HCT116 (cell line): ENCODE measurements at regions not wholly inside any gene's neighbourhood (a gene's known extent, or its start where the extent isn't known, plus 50 kb on each side); places are given as distances from the start of the nearest gene placed in this dataset.

Source experiments
- ATAC-seq: fragments of 200-7000 bp; cut with Tn5 transposase; 2 replicates; pipeline ENCODE4 v1.9.1; 2020; ENCODE audit warnings: mild to moderate bottlenecking, moderate library complexity
- BruUV-seq: library from RNA; stranded (reverse); fragments of 400-500 nt; replicated peaks from 2 replicates; lab custom pipeline; 2021; lab: Mats Ljungman, UMichigan
- CTCF ChIA-PET: fragments of 300-600 bp; sonication (Branson Sonifier 250); formaldehyde crosslinking; loops from one replicate; lab custom pipeline; 2021; ENCODE audit warnings: antibody characterized with exemption; lab: Charles Lee
- POLR2A ChIA-PET: fragments of 300-600, 350-600 bp; sonication (Branson Sonifier 250); formaldehyde crosslinking; loops from one replicate; lab custom pipeline; 2021; ENCODE audit warnings: antibody characterized with exemption; lab: Charles Lee
- RAD21 ChIA-PET, 2 experiments: fragments of 300-600 bp; sonication (Branson Sonifier 250); formaldehyde crosslinking; loops; one replicate each; lab custom pipeline; 2023; ENCODE audit warnings: low total read pairs in 2 of 2; ENCODE audit not compliant: uncharacterized antibody in 2 of 2, unreplicated experiment in 2 of 2, low non-redundant PET in 1 of 2; lab: Charles Lee
- DNase-seq: peaks from one replicate; pipeline ENCODE4 v3.0.0-alpha.2; 2010; ENCODE audit warnings: low read depth, low spot score
- H2AFZ ChIP-seq: fragments of 200-600 bp; shearing (Covaris generic), sonication (generic); 2 replicates; pipeline ENCODE4 v1.6.1; 2017; ENCODE audit warnings: low read depth, mixed run types, mixed read lengths, antibody characterized with exemption, low read length; ENCODE audit not compliant: poor library complexity, severe bottlenecking
- H3K27ac ChIP-seq: 2 replicates; pipeline ENCODE4 v1.5.1; 2012; ENCODE audit warnings: low read depth, low read length
- H3K27me3 ChIP-seq: fragments of 200-600 bp; sonication (generic); 2 replicates; pipeline ENCODE4 v1.6.1; 2016; ENCODE audit warnings: mixed run types, low read length, mixed read lengths; ENCODE audit not compliant: insufficient read depth
- H3K36me3 ChIP-seq, 2 experiments: fragments of 200-500 bp in 1 of 2; fragments of 200-600 bp in 1 of 2; sonication (Bioruptor generic) in 1 of 2; sonication (generic) in 1 of 2; 2 replicates each; pipeline versions ENCODE4 v1.5.1 to v1.6.1; 2014 to 2016; ENCODE audit warnings: low read length in 2 of 2, inconsistent platforms in 1 of 2, mixed read lengths in 1 of 2, mixed run types in 1 of 2; ENCODE audit not compliant: insufficient read depth in 2 of 2, control insufficient read depth in 1 of 2
- H3K4me1 ChIP-seq, 2 experiments: fragments of 200-600 bp in 1 of 2; sonication (generic) in 1 of 2; 2 replicates each; pipeline versions ENCODE4 v1.5.1 to v1.6.1; 2012 to 2017; ENCODE audit warnings: low read length in 2 of 2, inconsistent platforms in 1 of 2, mild to moderate bottlenecking in 1 of 2, mixed read lengths in 1 of 2, mixed run types in 1 of 2, moderate library complexity in 1 of 2; ENCODE audit not compliant: insufficient read depth in 2 of 2, control insufficient read depth in 1 of 2
- H3K4me2 ChIP-seq: fragments of 200-600 bp; sonication (generic); 2 replicates; pipeline ENCODE4 v1.6.1; 2017; ENCODE audit warnings: mixed run types, low read length, mixed read lengths
- H3K4me3 ChIP-seq, 2 experiments: fragments of 200-600 bp in 1 of 2; sonication (generic) in 1 of 2; replicated peaks in 1 of 2; 2 replicates each; pipeline ENCODE4 v1.5.1; 2011 to 2016; ENCODE audit warnings: low read length in 2 of 2, control low read depth in 1 of 2, low read depth in 1 of 2, mild to moderate bottlenecking in 1 of 2, mixed read lengths in 1 of 2, mixed run types in 1 of 2
- H3K79me2 ChIP-seq: fragments of 200-600 bp; sonication (generic); 2 replicates; pipeline ENCODE4 v1.6.1; 2017; ENCODE audit warnings: mild to moderate bottlenecking, mixed run types, low read length, moderate library complexity, mixed read lengths; ENCODE audit not compliant: insufficient read depth
- H3K9ac ChIP-seq: fragments of 200-600 bp; sonication (generic); 2 replicates; pipeline ENCODE4 v1.6.1; 2016; ENCODE audit warnings: low read length, mixed read lengths
- H3K9me2 ChIP-seq: fragments of 200-600 bp; sonication (generic), shearing (Covaris generic); 2 replicates; pipeline ENCODE4 v1.6.1; 2017; ENCODE audit warnings: mixed run types, mild to moderate bottlenecking, moderate library complexity; ENCODE audit not compliant: insufficient read depth
- H3K9me3 ChIP-seq, 2 experiments: fragments of 200-500 bp in 1 of 2; fragments of 200-600 bp in 1 of 2; sonication (Bioruptor generic) in 1 of 2; sonication (generic) in 1 of 2; 2 replicates each; pipeline ENCODE4 v1.6.1; 2014 to 2017; ENCODE audit warnings: low read length in 2 of 2, mixed read lengths in 2 of 2, inconsistent platforms in 1 of 2, low read depth in 1 of 2, mild to moderate bottlenecking in 1 of 2, mixed run types in 1 of 2, moderate library complexity in 1 of 2; ENCODE audit not compliant: control insufficient read depth in 1 of 2, insufficient read depth in 1 of 2
- H4K20me1 ChIP-seq: fragments of 200-600 bp; sonication (generic), shearing (Covaris generic); 2 replicates; pipeline ENCODE4 v1.6.1; 2017; ENCODE audit warnings: mixed run types, mild to moderate bottlenecking, moderate library complexity; ENCODE audit not compliant: insufficient read depth
- FOSL1 ChIP-seq: IDR thresholded peaks from 2 replicates; pipeline ENCODE4 v1.6.1; 2012; ENCODE audit warnings: low read depth
- MAX ChIP-seq: IDR thresholded peaks from 2 replicates; pipeline ENCODE4 v1.6.1; 2012
- POLR2AphosphoS5 ChIP-seq: IDR thresholded peaks from 2 replicates; pipeline ENCODE4 v1.6.1; 2011; ENCODE audit warnings: mild to moderate bottlenecking, low read depth, low read length, moderate library complexity
- RAD21 ChIP-seq: IDR thresholded peaks from 2 replicates; pipeline ENCODE4 v1.6.1; 2012; ENCODE audit warnings: low read depth, mild to moderate bottlenecking
- SP1 ChIP-seq: IDR thresholded peaks from 2 replicates; pipeline ENCODE4 v1.6.1; 2012; ENCODE audit warnings: low read depth
- TCF7L2 ChIP-seq: IDR thresholded peaks from 2 replicates; pipeline ENCODE4 v1.7.0; 2011; ENCODE audit warnings: borderline replicate concordance, inconsistent platforms; ENCODE audit not compliant: insufficient read depth, insufficient read length; ENCODE audit errors: extremely low read depth
- ZFX ChIP-seq: fragments of 450-650 bp; IDR thresholded peaks from 2 replicates; pipeline ENCODE4 v1.6.1; 2017
- intact Hi-C: fragments of 100-400 bp; cut with micrococcal nuclease; formaldehyde crosslinking; loops from 2 replicates; pipeline ENCODE4 v1.10.0; 2022
- TF ChIP-seq, protein P1 (sequence below): IDR thresholded peaks from 2 replicates; pipeline ENCODE4 v1.6.1; 2012; ENCODE audit warnings: low read depth
- TF ChIP-seq, protein P2 (sequence below), 3 experiments: fragments of 200-600 bp in 1 of 3; sonication (generic) in 1 of 3; IDR thresholded peaks in 2 of 3; conservative IDR thresholded peaks in 1 of 3; 2 replicates each; pipeline ENCODE4 v1.5.1; 2012 to 2017; ENCODE audit warnings: low read depth in 2 of 3, low read length in 2 of 3, antibody characterized with exemption in 1 of 3, borderline replicate concordance in 1 of 3, control low read depth in 1 of 3, mild to moderate bottlenecking in 1 of 3, mixed read lengths in 1 of 3, mixed run types in 1 of 3, moderate library complexity in 1 of 3; ENCODE audit not compliant: insufficient read depth in 1 of 3

DNA sequence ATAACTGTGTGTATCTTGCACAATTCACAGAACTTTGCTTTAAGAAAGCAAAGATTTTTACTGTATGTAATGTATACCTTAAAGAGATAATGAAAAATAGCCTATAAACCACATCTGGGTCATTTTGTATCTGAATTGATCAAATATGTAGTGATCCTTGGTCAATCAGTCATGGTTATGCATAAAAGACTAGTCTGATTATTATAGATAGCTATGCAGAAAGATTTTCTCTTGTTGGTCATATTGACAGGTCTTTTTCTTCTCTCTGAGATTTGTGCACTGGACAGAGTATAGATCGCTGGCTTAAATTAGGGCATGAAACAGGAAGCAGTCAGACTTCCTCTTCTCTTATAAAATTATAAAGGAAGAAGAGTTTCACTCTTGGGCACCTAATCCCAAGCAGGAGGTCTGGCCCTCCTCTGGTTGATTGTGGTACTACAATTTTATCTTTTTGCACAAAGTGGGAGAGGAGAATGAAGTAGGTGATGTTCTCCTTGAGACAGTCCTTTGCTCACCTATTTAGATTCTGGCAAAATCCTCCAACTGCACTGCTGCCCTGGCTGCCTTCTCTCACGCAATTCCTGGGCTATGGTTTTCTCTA, 380.9 kb upstream of the RGS17 start:
- Histone ChIP-seq H3K27me3 (0 out of 2 replicates have a peak, but pooled peaks cover 5% of the 10 kb centered on the region), H3K9me3 (no peaks in the 10 kb centered on the region), H3K79me2 (no peaks in the 10 kb centered on the region), H3K36me3 (no peaks in the 10 kb centered on the region), H3K4me1 (no peaks in the 10 kb centered on the region; a peak in 1 of 4 replicates), H3K9ac (no peak overlapping the region), H3K4me3 (no peak overlapping the region), H4K20me1 (no peaks in the 10 kb centered on the region), H3K9me2 (no peaks in the 10 kb centered on the region), H3K4me2 (no peak overlapping the region), H3K27ac (no peak overlapping the region), H2AFZ (peak overlapping the region; percentile 22)
- peak; percentile 56 for TF ChIP-seq RAD21
- no peak for TF ChIP-seq MAX
- no peak for TF ChIP-seq FOSL1
- TF ChIP-seq ZFX = no peak
- TF ChIP-seq TCF7L2 = no peak
- TF ChIP-seq, protein P1, sequence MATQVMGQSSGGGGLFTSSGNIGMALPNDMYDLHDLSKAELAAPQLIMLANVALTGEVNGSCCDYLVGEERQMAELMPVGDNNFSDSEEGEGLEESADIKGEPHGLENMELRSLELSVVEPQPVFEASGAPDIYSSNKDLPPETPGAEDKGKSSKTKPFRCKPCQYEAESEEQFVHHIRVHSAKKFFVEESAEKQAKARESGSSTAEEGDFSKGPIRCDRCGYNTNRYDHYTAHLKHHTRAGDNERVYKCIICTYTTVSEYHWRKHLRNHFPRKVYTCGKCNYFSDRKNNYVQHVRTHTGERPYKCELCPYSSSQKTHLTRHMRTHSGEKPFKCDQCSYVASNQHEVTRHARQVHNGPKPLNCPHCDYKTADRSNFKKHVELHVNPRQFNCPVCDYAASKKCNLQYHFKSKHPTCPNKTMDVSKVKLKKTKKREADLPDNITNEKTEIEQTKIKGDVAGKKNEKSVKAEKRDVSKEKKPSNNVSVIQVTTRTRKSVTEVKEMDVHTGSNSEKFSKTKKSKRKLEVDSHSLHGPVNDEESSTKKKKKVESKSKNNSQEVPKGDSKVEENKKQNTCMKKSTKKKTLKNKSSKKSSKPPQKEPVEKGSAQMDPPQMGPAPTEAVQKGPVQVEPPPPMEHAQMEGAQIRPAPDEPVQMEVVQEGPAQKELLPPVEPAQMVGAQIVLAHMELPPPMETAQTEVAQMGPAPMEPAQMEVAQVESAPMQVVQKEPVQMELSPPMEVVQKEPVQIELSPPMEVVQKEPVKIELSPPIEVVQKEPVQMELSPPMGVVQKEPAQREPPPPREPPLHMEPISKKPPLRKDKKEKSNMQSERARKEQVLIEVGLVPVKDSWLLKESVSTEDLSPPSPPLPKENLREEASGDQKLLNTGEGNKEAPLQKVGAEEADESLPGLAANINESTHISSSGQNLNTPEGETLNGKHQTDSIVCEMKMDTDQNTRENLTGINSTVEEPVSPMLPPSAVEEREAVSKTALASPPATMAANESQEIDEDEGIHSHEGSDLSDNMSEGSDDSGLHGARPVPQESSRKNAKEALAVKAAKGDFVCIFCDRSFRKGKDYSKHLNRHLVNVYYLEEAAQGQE = no peak
- TF ChIP-seq, protein P2, sequence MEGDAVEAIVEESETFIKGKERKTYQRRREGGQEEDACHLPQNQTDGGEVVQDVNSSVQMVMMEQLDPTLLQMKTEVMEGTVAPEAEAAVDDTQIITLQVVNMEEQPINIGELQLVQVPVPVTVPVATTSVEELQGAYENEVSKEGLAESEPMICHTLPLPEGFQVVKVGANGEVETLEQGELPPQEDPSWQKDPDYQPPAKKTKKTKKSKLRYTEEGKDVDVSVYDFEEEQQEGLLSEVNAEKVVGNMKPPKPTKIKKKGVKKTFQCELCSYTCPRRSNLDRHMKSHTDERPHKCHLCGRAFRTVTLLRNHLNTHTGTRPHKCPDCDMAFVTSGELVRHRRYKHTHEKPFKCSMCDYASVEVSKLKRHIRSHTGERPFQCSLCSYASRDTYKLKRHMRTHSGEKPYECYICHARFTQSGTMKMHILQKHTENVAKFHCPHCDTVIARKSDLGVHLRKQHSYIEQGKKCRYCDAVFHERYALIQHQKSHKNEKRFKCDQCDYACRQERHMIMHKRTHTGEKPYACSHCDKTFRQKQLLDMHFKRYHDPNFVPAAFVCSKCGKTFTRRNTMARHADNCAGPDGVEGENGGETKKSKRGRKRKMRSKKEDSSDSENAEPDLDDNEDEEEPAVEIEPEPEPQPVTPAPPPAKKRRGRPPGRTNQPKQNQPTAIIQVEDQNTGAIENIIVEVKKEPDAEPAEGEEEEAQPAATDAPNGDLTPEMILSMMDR (IDR thresholded peaks at IDR 0.05 in 2 of 3, conservative IDR thresholded peaks at IDR 0.05 in 1 of 3; ENCODE audit: borderline replicate concordance in 1 of 3, insufficient read depth in 1 of 3, low read depth in 2 of 3, low read length in 2 of 3) = peak; percentile 33 to 58 (median 43); a peak in 4 of 6 replicates
- TF ChIP-seq POLR2AphosphoS5 = no peak
- TF ChIP-seq SP1 = no peak
- DNase-seq (peak; percentile 8), ATAC-seq (peak; percentile 84)
- intact Hi-C loops = loop anchor here (1.0 to 5.0 kb wide), 2 partner anchors 281 to 480 kb away; no protein-coding TSS in a partner anchor
- CTCF ChIA-PET = interaction anchor here (0.5 to 1.5 kb wide), 2 partner anchors 281 to 293 kb away, joined by 3 to 4 read pairs; no protein-coding TSS in a partner anchor
- POLR2A ChIA-PET = no interaction called here
- no TSS peak for BruUV-seq
- RAD21 ChIA-PET = no interaction called here
